ENCODE measurements at regions not wholly inside any gene's neighbourhood (a gene's known extent, or its start where the extent isn't known, plus 50 kb on each side); places are given as distances from the start of the nearest gene placed in this dataset.
A peak's percentile ranks its signal among the peaks of the same experiment; 100 is the strongest.

DNA sequence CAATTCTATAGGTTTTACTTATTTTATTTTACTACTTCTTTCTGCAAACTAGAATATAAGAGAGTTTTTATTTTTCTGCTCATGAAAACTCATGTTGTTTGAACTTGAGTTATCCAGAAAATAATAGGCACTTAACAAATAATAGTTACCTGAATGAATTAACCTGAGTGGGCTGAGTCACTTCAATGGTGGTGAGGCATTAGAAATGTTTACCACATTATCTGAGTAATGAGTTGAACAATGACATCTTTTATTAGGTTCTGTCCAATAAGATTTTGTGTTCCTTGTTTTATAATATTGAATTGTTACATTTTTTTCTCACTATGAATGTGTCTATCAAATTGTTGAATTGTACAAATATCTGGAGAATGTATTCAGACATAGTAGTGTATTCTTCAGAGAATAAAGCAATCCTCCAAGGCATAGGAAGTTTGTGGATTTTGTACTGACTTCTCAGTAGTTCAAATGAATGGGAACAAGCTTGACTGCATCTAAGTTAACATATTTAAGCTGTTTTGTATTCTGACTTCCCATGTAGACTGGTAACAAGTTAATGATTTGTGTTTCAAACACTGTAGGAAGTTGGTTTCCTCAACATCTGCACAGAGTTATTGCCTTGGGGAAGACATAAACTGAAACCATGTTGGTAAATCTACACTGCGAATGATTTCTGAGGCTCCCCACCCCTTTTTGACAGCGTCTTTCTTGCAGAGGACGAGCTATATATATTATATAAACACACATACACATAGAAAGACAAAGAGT is 1808.9 kb upstream of the TENM3 start:
- no peak for DNase-seq

DNA sequence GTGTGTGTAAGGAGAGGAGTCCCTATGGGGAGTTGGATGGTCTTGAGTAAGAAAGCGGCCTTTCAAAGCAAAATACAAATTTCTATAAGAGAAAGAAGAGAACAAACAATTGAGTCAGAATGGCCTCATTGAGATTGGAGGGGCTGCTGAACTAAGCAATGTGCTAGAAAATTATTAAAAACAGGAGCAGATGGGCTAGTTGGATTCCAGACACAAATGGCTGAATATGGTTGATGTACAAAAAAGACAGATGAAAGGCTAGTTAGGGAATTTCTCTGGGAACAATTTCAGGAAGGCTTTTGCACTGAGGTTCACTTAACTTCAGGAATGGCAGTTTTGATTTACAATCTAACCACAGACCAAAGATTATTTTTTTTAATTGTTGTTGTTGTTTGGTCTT is 1806.8 kb upstream of the TENM3 start:
- DNase-seq, result peak; percentile 4

DNA sequence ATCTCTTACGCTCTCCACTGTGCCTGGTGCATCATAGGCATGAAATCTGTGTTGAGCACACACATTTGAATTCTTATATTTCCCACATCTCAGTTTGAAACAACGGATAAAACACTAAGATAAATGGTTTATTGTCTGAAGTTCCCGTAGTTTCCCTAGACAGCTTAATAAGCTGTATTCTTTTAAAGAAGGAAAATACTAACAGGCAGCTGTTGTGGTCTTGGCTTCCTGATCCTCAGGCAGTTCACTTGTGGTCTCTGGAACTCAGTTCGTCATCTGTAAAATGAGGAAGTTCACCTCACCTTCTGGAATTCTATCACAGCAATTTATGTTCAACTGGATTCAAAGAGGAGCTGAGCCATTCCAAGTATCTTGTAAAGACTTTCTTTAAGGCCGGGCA is 1805.6 kb upstream of the TENM3 start:
- peak; percentile 33 for DNase-seq

DNA sequence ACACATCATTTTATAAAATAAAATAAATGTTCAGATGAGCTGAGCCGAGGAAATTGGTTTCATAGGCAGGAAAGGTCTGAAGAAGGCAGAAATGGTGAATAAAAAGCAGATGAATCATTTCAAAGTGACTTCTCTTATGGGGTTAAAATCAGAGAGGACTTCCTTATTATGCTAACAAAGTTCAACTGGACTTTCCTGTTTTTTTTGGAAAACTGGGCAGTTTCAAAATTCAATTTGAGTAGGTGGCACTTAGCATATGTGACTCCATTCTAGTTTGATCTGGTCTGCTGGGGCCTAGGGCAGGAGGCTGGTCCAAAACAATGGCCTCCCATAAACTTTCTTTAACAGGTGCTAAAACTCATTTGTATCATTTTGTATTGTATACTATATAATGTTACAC is 1794.9 kb upstream of the TENM3 start:
- no peak for DNase-seq

DNA sequence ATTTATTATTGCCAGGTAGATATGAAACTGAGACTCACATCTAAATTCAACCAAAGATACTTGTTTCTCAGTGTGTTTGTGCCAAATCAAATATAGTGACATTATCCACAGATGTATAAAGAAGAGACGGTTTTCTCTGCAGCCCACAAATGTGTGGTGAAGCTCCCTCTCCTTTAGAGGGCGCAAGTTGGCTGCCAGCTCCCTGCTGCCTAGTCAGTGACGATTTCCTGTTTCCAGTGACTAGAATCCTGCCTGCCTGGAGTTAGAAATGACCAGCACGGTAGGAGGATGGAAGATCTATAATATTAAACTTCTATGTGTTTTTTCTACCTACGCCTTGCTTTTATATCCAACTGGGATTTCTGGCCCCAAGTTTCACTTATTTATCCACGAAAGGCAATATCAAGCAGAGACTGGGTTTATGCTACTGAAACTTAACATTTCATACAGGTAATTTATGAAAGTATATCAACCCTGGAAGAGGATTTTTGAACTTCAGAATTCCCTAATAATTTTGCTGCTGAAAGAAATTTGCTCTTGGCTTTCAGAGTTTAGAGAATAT is 1793.7 kb upstream of the TENM3 start:
- DNase-seq, result peak; percentile 43

DNA sequence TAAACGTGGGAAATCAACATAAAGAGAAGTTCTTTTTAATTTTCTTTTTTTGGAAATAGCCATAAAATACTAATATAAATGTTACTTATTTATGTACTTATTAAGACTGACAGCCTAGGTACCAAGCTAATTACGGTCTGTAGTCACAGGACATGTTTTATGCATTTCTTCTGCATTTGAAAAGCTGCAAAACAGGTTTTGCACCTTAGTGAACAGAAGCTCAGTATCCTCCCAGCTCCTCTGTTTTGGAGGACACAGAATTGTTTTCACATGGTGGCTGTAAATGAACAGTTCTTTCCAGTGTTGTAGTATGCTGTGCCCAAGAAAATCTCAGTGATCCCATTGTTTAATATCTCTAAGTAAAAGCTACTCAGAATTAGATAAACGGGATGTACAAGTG is 1788.0 kb upstream of the TENM3 start:
- no peak for DNase-seq

DNA sequence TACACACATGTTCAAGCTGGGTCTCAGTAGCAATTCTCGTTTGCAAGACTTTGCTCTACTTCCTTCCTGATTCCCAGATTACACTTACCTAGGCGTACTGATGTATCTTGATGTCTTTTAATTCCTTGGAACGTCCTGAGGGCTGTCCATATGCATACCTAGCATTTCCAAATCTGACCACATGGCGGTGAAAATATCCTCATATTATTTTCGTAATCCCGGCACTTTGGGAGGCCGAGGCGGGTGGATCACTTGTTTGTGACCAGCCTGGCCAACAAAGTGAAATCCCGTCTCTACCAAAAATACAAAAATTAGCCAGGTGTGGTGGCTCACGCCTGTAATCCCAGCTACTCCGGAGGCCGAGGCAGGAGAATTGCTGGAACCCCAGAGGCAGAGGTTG is 1786.3 kb upstream of the TENM3 start:
- no peak for DNase-seq

DNA sequence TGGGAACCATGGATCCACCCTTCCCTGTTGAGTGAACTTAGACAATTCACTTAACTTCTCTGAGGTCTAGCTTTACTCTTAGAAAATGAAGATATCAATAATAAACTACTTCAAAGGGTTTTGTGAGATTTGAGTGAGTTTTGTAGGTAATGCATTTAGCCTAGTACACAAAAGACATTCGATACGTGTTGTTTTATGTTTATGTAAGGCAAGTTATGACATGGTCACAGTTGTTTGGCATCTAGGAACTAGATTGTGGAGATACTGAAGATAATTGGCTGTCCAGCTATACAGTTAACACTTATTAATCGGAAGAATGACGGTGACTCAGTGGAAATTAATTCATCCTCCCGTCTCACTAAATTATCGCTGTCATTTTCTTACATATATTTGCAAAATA is 1781.1 kb upstream of the TENM3 start:
- DNase-seq, result no peak

DNA sequence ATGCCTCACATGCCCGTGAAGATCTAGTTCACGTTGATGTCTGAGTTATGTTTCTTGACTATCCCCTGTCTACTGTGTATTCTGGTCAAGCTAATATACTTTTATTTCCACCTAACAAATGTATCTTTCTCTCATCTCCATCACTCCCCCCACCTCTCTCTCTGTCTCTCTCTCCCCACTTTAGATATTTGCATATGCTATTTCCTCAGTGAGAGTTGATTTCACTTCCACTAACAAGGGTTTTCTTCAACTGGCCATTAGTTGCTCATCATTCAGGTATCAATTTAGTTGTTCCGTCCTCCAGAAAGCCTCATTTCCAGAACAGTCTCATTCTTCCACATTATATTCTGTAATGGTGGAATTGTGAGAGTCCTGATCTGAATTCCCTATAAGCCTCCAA is 1777.8 kb upstream of the TENM3 start:
- DNase-seq, result no peak

DNA sequence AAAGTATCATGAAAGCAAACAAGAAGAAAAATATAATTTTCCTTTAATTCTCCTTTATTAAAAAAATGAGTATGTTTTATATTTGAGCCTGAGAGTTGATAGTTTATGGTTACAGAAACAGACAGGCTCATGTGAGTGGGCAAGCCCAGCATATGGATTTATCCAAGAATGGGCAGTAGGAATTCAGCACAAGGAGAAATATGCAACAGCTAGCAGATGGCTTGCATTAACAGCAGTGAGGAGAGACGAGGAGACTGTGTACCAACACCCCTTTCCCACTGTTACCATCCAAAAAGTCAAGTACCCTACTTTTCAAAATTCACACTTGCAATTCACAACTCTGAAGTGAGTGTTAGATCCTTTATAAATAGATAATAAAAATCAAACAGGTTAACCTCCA is 1760.2 kb upstream of the TENM3 start:
- peak; percentile 3 for DNase-seq

DNA sequence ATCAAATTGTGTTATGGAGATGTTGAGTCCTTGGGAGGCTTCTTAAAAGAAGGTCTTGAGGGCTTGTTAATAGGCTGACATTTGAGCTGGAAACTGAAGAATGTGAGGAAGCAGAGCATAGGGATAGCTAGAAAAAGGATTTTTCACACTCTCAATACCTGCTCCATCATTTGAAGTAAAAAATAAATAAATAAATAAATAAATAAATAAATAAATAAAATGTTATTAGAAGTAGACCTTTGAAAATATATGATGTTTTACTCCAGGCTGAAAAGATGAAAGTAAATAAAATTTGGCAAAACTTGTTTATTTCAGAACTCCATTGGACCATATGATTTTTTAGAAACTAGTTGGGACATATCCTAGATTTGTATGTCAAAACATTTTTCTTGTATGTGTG is 1757.8 kb upstream of the TENM3 start:
- DNase-seq, result no peak

DNA sequence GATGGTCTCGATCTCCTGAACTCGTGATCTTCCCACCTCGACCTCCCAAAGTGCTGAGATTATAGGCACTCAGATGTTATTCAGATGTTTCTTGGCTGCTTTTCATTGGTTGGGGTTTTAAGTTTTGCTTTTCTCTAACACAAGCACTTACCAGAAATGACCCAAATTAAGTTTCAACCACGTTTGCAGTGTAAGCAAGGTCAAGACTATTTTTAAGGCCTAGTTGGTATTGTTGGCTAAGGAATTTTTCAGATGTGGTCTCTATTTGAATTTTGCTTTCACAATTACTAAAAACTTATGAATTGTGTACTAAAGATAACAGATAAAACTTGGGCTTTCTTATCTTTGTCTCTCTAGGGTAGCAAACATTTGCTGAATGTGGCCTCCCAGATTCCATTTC is 1756.9 kb upstream of the TENM3 start:
- no peak for DNase-seq

DNA sequence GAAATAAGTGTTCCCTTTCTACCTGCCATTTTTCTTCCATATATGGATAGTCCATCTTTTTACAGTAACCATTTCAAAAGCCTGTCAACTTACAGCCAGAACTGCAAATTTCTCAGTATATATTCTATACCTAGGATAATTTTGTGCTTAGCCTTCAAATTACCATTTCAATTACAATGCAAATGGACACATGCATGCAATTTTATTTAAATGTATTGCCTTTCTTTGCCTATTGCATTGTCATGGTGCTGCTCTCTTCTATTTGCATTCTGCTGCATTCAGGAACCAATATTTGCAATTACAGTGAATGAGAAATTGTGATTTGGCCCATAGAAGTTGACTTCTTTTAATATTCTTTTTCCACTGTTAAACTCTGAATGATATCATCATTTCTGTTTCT is 1753.4 kb upstream of the TENM3 start:
- no peak for DNase-seq

DNA sequence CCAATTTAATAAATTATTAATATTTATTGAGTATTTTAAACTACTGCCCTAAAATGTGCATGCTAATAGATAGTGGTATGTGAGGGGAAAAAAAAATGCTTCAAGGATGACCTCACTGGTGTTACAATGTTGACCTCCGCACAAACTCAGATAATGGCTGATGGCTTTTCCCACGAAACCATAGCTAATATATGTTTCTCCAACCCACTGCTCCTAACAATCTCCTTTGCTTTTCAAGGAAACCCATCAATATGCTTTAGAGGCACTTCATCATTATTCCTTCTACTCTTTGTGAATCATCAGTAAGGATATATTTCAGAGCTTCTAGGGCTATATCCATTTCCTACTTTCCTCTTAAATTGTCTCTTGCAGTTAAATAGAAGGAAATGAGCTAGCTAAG is 1752.0 kb upstream of the TENM3 start:
- DNase-seq, result no peak

DNA sequence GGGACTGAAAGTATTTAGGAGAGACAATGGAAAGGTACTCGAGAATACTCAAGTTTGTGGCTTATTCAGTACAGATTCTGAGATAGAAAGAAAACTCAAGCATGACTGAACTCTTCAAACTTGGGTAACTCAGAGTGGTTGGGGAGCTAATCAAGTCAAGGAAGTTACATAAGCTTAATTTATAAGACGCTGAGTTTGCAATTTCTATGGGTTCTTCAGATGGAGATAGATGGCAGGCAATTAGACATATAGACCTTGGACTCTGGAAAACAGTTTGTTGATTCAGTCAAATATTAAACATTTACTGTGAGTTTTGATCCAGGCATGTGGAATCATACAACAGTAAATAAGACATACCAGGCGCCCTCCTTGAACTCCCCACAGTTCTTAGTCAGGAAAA is 1749.9 kb upstream of the TENM3 start:
- DNase-seq, result no peak

DNA sequence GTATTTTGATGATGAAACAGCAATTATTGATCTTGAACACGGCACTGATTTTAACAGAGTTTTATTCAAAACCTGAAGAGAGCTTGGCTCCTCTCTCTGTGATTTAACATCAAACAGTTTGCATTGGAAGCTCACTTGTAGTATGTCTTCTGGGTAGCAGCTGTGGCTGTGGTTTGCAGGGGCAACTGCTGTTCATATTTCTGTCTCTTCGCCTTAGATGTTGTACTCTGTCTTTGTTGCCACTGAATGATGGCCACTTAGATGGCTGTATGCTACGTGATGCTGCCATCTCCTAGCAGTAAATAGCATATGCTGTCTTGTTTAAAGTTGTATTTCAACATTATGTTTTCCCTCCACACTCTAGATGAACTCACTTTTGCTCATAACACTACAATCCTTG is 1743.0 kb upstream of the TENM3 start:
- DNase-seq, result no peak

DNA sequence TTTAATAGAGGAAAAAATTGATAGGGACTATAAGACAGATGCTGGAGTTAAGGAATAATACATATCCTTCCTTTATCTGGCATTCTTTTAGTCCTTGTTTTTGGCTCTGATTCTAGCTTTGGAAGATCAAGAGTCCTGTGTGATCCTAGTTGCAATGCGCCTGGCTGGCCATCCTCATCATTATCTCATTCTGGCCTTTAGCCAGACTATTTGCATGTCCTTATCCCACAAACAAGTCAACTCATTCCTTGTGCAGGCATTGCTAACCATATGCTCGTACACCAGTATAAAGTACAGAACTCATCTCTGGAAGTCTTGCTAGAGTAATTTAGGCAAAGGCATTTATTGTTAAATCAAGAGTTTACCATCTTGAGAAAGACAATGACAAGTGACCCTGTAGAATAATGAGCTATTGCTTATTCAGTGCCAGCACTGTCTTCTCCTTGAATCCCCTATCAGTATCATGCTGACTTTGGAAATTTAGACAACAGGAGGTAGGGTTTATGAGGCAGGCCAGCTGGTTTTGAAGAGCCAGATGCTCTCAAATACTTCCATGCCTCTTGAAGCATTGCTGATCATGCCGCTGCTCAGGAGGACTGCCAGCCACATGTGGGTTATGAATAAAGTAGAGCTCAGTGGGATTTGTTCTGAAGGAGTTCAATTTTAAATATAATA is 1730.3 kb upstream of the TENM3 start:
- DNase-seq, result peak; percentile 3

DNA sequence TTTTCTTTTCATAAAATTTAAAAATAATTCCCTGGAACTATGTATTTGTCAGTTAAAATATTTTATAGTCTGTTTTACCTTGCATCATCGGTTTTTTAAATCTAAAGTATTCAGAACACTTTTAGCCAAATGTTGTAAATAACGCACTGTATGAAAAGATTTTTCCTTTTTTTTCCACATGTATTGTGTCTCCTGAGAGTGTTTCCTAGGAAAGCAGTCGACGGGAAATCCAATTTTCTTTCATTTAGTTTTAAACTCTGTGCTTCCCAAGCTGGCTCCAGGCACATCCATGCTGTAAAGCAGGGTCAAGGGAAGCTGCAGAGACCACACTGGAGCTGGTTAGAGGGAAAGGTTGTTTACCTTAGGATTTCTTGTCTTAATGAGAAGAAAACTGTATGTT is 1724.3 kb upstream of the TENM3 start:
- DNase-seq, result no peak

DNA sequence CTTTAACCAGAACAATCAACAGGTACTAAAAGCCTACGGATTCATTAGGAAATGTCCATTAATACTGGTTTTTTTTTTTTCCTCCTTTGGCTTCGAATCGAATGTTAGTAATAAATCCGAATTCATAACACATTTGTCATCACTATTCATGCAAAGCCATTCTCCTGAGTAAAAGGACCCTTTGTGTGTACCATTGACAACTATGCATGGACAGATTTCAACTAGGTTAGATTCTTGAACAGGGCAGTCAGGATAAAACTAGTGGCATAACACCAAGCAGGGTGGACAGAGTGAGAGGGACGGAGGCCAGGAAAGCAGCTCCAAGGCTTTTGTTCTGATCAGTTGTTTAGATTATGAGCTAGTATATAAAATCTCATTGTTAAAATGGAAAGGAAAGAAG is 1722.0 kb upstream of the TENM3 start:
- no peak for DNase-seq

DNA sequence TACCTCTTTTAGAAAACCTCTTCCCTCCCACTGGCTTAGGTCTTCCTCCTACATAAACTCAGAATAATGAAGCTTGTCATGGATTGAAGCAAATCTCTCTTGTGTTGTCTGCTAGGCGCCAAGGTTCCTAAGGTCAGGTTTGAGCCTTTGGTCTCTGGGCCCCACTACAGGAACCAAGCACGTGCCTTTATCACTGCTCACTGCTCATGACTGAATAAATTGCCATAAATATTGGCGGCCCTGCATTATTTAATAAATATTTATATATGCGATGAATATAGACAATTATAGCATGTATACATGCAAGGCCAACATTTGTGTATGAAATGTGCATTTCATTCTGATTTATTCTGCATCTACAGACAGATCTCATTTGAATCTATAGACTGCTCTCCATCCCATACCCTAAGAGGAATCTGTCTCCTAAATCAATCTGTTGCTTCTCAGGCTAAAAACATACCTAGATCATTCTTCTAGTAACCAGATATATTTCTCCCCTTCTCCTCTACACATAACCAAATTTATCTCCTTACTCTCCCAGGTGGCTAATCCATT is 1717.6 kb upstream of the TENM3 start:
- DNase-seq, result no peak

DNA sequence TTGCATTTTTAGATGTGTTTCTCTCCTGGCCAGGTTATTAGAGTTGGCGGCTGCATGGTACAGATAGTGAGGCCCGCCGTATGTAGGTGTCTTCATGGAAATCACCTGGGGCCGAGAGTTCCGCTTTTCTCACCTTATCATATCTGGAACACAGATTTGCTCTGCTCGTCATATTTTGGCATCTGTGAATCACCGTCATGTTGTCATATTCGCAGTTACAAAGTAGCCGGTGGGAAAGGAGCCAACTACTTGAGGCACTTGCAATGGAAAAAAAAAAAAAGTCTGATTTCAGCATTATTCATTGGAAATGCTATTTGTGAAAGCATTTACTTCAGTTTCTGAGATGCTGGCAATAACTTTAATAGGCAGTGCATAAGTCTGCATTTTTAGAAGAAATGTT is 1715.2 kb upstream of the TENM3 start:
- DNase-seq, result no peak

DNA sequence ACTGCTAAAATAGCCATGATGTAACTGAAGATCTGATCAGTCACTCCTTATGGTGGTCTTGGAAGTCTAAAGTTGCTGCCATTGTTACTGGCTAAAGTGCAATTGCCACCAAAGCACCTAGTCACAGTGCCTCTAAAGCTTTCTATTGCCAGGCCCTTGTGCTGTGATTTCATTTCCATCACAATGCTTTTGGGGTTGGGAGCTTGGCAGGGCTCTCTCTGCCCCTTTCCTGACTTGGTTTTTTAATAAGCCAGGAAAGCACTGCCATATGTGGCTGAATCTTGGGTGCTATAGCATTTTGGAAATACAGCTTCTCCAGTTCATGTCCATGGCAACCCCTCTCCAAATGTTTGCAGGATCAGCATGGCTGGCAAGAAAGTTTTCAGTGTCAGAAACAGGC is 1712.4 kb upstream of the TENM3 start:
- no peak for DNase-seq

DNA sequence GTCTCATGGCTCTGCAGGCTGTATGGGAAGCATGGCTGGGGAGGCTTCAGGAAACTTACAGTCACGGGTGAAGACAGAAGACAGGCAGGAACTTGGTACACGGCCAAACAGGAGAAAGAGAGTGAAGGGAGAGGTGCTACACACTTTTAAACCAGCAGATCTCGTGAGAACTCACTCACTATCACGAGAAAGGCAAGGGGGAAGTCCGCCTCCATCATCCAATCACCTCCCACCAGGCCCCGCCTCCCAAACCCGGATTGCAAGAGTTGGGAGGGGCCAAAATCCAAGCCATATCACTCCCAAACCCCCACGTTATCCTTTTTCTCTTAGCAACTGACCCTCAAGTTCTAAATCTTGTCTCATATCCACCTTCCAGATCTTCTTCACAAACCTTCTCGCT is 1710.5 kb upstream of the TENM3 start:
- no peak for DNase-seq
